T-helper 22 cell (primary cell): ENCODE measurements at regions not wholly inside any gene's neighbourhood (a gene's known extent, or its start where the extent isn't known, plus 50 kb on each side); places are given as distances from the start of the nearest gene placed in this dataset.
"Not testable (repeated sequence)": the region's sequence is repeated elsewhere in the genome, so short reads cannot be mapped to it uniquely, and the experiment has no call there.

Experiments
- DNase-seq: peaks from one replicate; pipeline ENCODE4 v3.0.0-alpha.2; 2020; ENCODE audit warnings: low read depth

- DNase-seq: no peak
These were observed 594.4 kb downstream of the UQCRFS1 start for GRCh38 chr19:28618504-28618903.

DNA sequence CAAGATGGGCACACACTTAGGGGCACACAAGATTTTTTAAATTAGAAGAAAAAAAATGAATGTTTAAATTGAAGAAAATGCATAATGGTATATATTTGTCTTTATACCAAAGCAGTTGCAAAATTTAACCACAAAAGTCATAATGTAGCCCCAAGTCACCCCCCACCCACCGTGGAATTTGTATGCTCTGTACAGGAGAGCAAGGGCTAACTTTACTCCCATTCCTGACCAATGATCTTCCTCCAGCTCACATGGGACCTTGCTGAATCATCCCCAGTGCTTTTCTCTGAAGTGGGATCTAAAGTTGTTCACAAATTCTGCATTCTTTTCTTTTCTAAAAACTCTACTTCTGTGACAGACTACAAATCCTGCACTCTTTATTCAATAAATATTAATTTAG, 597.0 kb downstream of the UQCRFS1 start:
- no peak for DNase-seq

- no peak for DNase-seq
These were observed 597.4 kb downstream of the UQCRFS1 start for GRCh38 chr19:28615546-28615916.

DNA sequence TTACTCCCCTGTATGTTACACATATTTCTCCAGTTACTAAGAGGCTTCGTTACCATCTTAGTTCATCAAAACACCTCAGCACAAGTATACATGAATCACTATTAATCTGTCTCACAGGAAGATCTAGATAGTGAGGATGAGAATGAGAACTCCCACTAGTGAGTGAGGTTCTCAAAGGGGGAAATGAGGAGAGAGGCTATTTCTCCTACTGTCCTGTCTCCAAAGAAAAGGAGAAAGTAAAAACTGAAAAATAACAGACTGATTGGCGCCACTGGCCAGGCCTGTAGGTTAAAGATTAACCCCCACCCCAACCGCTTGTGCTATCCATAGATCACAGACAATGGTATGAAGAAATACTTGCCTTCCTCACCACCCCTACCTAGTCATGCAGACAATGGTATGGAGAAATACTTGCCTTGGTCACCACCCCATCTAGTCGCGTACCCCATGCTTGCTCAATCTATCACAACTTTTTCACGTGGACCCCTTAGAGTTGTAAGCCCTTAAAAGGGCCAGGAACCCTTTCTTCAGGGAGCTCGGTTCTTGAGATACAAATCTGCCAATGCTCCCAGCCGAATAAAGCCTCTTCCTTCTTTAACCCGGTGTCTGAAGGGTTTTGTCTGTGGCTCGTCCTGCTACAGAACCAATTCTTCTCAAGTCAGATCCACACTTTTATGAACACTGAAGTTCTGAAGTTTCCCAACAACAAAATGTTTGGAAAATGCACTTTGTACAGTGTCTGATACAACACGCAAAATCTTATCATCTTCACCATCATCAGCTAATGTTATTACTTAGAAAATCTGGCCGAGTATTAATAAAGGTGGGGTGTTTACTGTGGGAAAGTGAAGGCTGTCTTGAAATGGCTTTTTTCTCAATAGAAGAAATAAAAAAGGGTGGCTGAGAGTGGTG, 598.1 kb downstream of the UQCRFS1 start:
- DNase-seq: no peak

DNA sequence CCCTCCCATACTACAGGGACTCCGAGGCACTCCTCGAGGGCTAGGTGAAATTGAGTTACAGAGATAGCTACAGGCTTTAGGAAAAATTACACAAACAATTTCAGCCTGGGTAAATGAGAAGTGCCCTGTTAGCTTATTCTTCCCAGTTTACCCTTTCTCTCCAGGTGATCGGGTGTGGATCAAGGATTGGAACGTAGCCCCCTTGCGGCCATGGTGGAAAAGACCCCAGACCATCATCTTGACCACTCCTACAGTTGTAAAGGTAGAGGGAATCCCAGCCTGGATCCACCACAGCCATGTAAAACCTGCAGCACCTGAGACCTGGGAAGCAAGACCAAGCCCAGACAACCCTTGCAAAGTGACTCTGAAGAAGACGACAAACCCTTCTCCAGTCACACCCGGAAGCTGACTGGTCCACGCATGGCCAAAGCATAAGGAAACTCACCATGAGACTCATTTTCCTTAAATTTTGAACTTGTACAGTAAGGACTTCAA, 600.6 kb downstream of the UQCRFS1 start:
- no peak for DNase-seq

DNA sequence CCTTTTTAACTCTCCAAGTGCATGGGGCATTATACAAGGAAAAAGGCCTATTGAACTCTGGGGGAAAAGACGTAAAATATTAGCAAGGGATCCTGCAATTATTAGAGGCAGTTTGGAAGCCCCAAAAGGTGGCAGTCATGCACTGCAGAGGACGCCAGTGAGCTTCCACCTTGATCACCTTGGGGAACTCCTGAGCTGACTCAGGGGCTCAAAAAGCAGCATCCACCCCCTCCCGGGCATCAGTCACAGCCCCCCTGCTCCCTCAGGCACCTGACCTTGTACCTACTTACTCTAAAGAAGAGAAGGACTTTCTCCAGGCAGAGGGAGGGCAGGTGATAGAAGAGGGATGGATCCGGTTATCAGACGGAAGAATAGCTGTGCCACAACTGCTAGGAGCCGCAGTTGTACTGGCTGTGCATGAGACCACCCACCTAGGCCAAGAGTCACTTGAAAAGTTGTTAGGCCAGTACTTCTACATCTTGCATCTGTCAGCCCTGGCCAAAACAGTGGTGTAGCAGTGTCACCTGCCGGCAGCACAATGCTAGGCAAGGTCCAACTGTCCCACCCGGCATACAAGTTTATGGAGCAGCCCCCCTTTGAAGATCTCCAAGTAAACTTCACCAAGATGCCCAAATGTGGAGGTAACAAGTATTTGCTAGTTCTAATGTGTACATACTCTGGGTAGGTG, 601.6 kb downstream of the UQCRFS1 start:
- DNase-seq: not testable (repeated sequence)

GRCh38 chr19:28610731-28611130, 602.2 kb downstream of the UQCRFS1 start:
- DNase-seq: no peak

DNA sequence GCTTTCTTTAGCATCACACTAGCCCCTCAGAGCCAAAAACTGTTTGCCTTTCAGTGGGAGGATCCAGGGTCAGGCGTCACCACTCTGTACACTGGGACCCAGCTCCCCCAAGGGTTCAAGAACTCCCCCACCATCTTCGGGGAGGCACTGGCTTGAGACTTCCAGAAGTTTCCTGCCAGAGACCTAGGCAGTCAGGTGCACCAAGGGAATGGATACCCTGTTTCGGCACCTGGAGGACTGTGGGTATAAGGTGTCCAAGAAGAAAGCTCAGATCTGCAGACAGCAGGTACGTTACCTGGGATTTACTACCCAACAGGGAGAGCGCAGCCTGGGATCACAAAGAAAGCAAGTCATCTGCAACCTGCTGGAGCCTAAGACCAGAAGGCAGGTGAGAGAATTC, 603.0 kb downstream of the UQCRFS1 start:
- no peak for DNase-seq

DNA sequence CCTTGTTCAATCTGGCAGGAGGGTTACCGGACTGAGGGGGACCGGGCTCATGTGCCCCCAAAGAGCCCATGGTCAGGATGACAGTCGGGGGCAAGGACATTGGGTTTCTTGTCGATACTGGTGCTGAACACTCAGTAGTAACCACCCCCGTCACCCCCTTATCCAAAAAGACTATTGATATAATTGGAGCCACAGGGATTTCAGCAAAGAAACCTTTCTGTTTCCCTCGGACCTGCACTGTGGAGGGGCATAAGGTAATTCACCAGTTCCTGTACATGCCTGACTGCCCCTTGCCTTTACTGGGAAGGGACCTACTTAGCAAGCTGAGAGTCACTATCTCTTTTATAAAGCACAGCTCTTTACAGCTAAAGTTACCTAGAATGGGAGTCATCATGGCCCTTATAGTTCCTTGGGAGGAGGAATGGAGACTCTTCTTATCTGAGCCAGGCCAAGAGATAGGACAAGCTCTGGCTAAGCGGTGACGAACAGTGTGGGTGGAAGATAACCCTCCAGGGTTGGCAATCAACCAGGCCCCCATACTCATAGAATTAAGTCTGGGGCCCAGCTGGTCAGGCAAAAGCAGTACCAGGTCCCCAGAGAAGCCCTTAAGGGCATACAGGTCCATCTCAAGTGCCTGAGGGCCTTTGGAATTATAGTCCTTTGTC, 603.7 kb downstream of the UQCRFS1 start:
- no peak for DNase-seq

- no peak for DNase-seq
These were observed 604.7 kb downstream of the UQCRFS1 start for GRCh38 chr19:28608292-28608691.

GRCh38 chr19:28607066-28607583, 605.8 kb downstream of the UQCRFS1 start:
- no peak for DNase-seq

- DNase-seq: no peak
These were observed 606.5 kb downstream of the UQCRFS1 start for GRCh38 chr19:28606269-28607032.

DNA sequence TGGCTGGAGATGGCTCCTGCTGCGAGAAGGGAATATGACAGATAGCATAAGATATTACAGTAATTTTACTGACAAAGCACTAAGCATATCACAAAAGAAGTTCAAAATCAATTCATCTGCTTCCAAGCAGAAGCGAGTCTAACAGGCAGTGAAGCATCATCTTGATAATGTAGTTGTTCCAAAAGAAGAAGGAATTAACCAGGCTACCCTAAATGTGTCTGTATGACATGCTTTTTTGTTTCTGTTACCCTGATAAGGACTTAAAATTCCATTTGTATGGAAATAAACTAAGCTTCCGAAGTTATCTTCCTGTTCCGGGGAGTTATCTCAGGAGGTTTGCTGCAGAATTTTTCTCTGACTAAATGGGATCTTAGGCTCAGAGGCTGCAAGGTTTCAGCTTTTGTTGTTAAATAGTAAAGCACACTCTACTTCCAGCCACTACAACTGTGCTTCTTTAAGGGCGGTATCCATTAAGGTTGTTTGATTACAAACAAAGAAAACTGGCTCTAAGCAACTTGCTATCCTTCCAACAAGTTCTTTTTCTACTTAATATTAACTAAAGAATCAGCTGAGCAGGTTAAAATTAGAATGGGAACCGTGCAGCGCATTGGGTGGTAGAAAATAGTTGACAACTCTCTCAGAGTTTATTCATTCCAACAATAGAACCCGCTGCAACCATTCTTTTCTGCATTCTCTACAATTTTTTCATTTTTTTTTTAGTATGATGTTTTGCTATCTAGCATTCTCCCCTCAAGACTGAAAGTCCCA, 607.3 kb downstream of the UQCRFS1 start:
- no peak for DNase-seq

DNA sequence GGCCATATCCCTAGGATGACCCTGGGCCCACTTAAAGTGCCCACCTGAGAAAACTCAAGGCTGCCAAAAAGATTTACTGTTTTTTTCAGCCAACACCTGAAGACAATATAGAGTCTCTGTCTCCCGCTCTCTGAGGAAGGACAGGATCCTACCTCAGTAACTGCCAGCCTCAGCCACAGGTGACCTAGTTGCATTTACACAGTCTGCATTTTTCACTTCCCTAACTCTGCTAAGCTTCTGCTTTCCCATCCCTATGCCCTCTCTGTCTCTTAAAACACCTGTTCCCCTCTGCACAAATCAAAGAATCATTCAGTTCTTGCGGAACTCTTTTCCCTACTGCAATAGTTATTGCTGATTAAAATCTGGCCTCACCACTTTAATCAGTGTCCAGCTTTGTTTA, 609.5 kb downstream of the UQCRFS1 start:
- no peak for DNase-seq

DNA sequence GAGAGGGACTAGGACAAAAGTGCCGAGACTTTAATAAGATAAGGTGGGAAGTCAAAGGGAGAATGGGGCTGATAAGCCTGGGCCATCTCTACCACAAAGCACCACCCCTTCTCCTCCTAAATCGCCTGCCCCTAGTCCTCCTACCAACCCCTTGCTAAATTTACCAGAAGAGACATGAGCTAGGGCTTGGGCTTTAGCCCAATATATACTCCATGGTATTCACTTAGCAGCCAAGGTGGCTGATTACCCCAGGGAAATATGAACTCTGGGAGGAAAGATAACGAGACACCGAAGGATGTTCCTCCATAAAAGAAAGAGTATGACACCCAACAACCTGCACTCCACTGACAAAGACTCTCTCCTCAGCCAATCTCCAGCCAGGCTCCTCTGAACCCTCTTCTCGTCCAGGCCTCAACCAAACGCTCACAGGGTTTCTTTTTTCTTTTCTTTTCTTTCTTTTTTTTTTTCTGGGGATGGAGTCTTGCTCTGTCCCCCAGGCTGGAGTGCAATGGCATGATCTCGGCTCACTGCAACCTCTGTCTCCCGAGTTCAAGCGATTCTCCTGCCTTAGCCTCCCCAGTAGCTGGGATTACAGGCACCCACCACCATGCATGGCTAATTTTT, 610.2 kb downstream of the UQCRFS1 start:
- no peak for DNase-seq

GRCh38 chr19:28601723-28602440, 611.1 kb downstream of the UQCRFS1 start:
- no peak for DNase-seq

DNA sequence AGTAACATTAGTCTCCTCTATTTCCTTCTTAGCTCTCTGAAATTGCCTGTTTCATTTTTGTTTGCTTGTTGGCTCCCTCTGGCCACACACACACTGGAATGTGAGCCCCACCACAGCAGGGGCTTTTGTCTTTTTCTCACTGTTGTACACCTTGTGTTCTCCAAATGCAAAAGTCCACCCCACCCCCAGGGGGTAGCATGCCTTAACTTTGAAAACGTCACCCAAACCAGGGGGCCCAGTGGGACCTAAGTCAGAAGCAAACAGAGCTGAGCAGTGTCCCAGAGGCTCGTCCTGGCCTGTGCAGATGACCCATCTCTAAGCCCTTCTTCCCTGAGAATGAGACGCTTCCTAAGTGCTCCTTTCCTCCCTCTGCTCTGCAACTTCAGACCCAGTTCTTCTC, 614.1 kb downstream of the UQCRFS1 start:
- no peak for DNase-seq

DNA sequence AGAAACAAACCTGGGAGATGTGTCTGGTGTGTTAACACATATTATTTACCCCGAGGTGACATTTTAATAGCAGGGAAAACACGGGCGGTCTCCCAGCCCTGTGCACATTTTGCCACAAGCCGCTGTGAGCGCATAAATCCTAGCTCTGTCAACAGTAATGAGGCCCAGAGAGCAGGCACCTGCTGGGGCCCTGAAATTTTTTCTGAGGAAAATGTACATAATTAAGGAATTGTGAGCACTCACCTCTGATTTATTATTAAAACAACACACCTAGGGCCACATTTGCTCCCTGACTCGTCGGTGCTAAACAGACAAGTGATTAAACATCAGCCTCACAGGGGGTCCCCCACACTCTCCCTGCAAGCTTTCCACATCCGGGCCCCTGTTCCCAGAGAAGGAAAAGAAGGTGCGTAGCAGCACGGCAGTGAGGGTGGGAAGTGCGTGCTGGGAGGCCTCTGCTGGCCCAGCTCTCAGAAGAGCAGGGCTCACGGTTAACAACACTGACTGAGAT, 616.3 kb downstream of the UQCRFS1 start:
- DNase-seq: no peak

- DNase-seq: no peak
These were observed 617.0 kb downstream of the UQCRFS1 start for GRCh38 chr19:28595722-28596480.
